ENCODE measurements at regions not wholly inside any gene's neighbourhood (a gene's known extent, or its start where the extent isn't known, plus 50 kb on each side); places are given as distances from the start of the nearest gene placed in this dataset.
"Not testable (repeated sequence)": the region's sequence is repeated elsewhere in the genome, so short reads cannot be mapped to it uniquely, and the experiment has no call there.

GRCh38 chr11:134846328-134847082 lies 434.5 kb upstream of the B3GAT1 start:
- no peak for DNase-seq (ENCODE audit: low read depth in 2 of 2)

GRCh38 chr11:134845474-134846327 lies 433.7 kb upstream of the B3GAT1 start:
- DNase-seq (ENCODE audit: low read depth in 2 of 2): no peak

GRCh38 chr11:134844838-134845237 lies 432.8 kb upstream of the B3GAT1 start:
- no peak for DNase-seq (ENCODE audit: low read depth in 2 of 2)

- DNase-seq (ENCODE audit: low read depth in 2 of 2): no peak
Measured at GRCh38 chr11:134843735-134844134, 431.7 kb upstream of the B3GAT1 start.

GRCh38 chr11:134843020-134843419 lies 431.0 kb upstream of the B3GAT1 start:
- no peak for DNase-seq (ENCODE audit: low read depth in 2 of 2)

- no peak for DNase-seq (ENCODE audit: low read depth in 2 of 2)
Measured at GRCh38 chr11:134841972-134842371, 429.9 kb upstream of the B3GAT1 start.

- no peak for DNase-seq (ENCODE audit: low read depth in 2 of 2)
Measured at GRCh38 chr11:134841411-134841810, 429.4 kb upstream of the B3GAT1 start.

- no peak for DNase-seq (ENCODE audit: low read depth in 2 of 2)
Measured at GRCh38 chr11:134840945-134841344, 428.9 kb upstream of the B3GAT1 start.

- not testable (repeated sequence) for DNase-seq (ENCODE audit: low read depth in 2 of 2)
Measured at GRCh38 chr11:134840165-134840564, 428.1 kb upstream of the B3GAT1 start.

GRCh38 chr11:134838708-134839107 lies 426.7 kb upstream of the B3GAT1 start:
- no peak for DNase-seq (ENCODE audit: low read depth in 2 of 2)

GRCh38 chr11:134837887-134838232 lies 425.8 kb upstream of the B3GAT1 start:
- DNase-seq (ENCODE audit: low read depth in 2 of 2): no peak

- no peak for DNase-seq (ENCODE audit: low read depth in 2 of 2)
Measured at GRCh38 chr11:134837166-134837886, 425.3 kb upstream of the B3GAT1 start.

GRCh38 chr11:134836561-134836960 lies 424.5 kb upstream of the B3GAT1 start:
- no peak for DNase-seq (ENCODE audit: low read depth in 2 of 2)

GRCh38 chr11:134835561-134835960 lies 423.5 kb upstream of the B3GAT1 start:
- DNase-seq (ENCODE audit: low read depth in 2 of 2): no peak

GRCh38 chr11:134830312-134830711 lies 418.3 kb upstream of the B3GAT1 start:
- DNase-seq (ENCODE audit: low read depth in 2 of 2): no peak

- no peak for DNase-seq (ENCODE audit: low read depth in 2 of 2)
Measured at GRCh38 chr11:134823970-134824369, 411.9 kb upstream of the B3GAT1 start.

GRCh38 chr11:134822897-134823296 lies 410.9 kb upstream of the B3GAT1 start:
- no peak for DNase-seq (ENCODE audit: low read depth in 2 of 2)

GRCh38 chr11:134821422-134821821 lies 409.4 kb upstream of the B3GAT1 start:
- DNase-seq (ENCODE audit: low read depth in 2 of 2): no peak

GRCh38 chr11:134819041-134819440 lies 407.0 kb upstream of the B3GAT1 start:
- DNase-seq (ENCODE audit: low read depth in 2 of 2): no peak

- DNase-seq (ENCODE audit: low read depth in 2 of 2): no peak
Measured at GRCh38 chr11:134818516-134818915, 406.5 kb upstream of the B3GAT1 start.

- no peak for DNase-seq (ENCODE audit: low read depth in 2 of 2)
Measured at GRCh38 chr11:134815404-134815803, 403.4 kb upstream of the B3GAT1 start.

GRCh38 chr11:134807997-134808396 lies 396.0 kb upstream of the B3GAT1 start:
- DNase-seq (ENCODE audit: low read depth in 2 of 2): no peak

All from stimulated activated CD4-positive, alpha-beta T cell treated with anti-CD3 and anti-CD28 coated beads, Interleukin-1b, Interleukin-23, amount 100 ng/mL, for 4 hours (primary cell).